Stimulated activated CD8-positive, alpha-beta memory T cell treated with anti-CD3 and anti-CD28 coated beads, Interleukin-15, amount 100 ng/mL, for 4 hours (primary cell): ENCODE measurements at regions not wholly inside any gene's neighbourhood (a gene's known extent, or its start where the extent isn't known, plus 50 kb on each side); places are given as distances from the start of the nearest gene placed in this dataset.

Experiments used
- DNase-seq, 2 donors: peaks; one replicate each; pipeline ENCODE4 v3.0.0-alpha.2; 2020; ENCODE audit warnings: low read depth in 2 of 2

DNA sequence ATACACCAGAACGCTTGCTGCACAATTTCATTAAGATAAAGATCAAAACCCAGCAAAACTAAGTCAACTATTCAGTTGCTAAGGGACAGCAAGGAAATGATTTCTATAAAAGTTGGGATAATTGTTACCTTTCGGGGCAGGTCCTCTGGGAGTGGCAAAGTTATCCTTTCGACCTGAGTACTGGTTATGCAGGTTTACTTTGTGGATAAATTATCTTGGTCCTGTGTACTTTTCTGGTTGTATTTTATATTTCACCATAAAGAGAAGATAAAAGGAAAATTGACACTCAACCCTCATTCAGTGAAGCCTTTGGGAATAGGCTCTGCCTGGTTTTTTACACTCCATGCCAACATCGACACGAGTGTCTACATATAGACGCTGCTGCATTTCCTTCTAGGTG is 146.5 kb downstream of the SYK start:
- DNase-seq = no peak

DNA sequence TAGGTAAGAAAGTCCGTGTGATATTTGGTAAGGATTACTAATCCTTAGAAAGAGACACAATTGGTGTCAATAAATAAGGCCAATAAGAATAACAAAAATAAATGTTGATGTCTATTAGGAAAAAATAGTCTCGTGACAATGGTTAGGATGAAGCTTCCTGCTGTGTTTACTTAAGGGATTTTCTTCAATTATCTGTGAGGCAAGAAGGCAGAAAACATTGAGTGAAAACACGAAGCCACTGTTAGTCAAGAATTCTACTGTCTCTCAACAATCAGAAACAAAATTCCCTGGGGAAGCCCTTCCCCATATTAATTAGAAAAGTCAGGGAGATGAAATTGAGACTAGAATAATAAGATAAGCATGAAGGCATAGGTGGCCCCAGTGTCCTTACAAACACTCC is 149.0 kb downstream of the SYK start:
- no peak for DNase-seq

DNA sequence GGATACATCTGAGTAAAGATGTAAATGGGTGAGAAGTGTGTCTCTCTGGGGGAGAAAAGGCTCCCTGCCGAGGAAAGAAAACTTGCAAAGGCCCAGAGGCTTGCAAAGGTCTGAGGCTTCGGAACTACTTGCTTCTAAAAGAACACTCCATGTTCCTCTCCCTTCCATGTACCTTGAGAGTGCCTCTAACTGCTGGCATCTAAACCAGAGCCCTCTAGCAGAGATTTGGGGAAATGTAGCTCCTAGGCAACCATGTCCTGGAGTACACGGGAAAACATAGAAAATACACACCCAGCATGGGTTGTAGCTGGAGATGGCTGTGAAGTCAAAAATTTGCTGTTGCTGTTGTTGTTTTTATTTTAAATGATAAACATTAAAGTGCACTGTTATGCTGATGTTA is 151.6 kb downstream of the SYK start:
- DNase-seq = no peak

DNA sequence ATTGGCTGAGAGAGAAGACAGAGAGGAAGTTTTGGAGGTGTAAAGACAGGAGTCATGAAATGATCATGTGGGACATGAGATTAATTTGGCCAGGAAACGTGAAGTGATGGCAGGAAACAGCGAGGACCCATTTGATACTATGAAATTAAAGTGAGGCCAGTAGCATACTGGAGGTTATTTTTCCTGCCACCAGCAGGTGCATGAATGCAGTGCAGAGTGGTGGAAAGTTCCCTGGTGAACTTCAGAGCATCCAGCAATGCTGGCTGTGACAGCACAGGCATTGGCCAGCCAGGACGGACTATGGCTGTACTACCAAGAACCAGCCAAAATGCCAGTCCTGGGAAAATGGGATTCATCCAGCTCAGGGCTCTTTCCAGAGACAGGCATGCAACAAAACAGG is 152.2 kb downstream of the SYK start:
- DNase-seq = no peak

DNA sequence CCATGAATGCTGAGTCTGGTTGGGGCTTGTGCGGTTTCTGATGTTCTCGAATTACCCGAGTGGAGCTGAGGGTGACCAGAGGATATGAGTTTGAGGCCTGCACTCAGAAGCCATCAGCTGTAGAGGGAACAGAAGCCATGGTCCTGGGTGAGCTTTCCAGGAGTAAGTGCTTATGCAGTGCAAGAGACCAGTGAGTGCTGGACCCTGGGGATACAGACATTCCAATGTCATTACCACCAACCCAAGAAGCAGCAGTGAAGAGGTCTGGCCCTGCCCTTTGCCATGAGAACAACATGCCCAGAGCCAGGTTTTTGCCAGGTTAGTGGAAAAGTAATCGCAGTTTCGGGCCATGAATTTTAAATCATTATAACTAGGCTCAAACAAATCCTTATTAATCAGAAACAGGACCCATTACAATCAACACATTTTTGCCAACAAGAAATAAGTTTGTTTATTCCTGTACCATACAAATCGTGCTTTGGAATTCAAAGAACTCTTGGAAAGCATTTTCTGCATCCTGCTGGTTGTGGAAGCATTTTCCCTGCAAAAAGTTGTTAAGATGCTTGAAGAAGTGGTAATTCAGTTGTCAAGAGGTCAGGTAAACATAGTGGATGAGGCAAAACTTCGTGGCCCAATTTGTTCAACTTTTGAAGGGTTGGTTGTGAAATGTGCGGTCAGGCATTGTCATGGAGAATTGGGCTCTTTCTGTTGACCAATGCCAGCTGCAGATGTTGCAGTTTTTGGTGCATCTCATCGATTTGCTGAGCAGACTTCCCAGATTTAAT is 154.6 kb downstream of the SYK start:
- DNase-seq = no peak

DNA sequence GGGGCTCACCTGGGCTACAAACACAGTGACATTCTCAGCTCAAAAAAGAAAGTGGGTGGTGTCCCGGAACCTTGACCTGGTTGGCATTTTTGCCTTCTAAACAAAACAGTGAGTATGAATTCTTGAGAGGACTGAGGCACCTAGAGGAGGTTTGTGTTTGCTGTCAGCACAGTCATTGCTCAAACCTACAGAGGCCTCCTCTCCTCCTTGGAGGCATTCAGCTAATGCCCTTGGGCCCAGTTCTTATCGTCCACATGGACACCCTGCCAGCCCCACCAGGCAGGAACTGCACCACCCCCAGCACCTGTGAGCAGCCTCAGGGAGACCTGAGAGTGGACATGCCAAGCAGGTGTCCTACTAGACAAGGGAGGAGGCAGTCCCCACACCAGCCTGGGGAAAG is 156.7 kb downstream of the SYK start:
- no peak for DNase-seq

DNA sequence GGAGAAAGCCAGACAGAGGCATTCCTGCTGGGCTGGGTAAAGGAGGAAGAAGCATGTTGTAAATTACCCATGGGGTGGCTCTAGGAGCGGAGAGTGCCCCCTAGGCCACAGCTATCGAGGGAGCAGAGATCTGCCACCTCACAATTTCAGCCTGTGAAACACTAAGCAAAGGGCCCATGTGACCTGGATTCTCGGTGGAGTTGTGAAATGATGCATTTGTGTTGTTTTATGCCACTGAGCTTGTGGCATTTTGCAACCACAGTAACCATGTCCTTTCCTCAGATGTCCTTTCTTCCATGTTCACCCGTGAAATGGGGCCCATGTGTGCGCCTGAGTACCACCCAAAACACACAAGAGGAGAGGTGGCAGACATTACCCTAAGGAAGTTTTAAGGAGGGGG is 159.3 kb downstream of the SYK start:
- DNase-seq = no peak

DNA sequence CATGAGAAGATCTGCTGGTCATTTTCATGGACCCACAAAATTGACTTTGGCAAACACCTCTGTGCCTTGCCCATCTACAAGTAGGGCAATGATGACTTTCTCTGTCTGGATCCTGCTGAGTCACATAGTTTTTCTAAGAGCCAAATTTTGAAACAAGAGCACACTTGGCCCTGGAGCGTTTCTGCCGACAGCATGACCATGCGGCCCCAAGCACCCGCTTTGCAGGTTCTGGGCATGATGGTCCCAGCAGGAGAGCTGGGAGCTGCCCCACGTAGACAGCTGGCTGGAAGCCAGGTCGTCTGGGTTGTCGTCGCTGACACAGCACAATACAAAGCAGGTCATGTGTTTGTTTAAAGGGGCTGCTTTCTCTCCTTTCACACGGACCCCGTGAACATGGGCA is 159.8 kb downstream of the SYK start:
- DNase-seq = no peak

DNA sequence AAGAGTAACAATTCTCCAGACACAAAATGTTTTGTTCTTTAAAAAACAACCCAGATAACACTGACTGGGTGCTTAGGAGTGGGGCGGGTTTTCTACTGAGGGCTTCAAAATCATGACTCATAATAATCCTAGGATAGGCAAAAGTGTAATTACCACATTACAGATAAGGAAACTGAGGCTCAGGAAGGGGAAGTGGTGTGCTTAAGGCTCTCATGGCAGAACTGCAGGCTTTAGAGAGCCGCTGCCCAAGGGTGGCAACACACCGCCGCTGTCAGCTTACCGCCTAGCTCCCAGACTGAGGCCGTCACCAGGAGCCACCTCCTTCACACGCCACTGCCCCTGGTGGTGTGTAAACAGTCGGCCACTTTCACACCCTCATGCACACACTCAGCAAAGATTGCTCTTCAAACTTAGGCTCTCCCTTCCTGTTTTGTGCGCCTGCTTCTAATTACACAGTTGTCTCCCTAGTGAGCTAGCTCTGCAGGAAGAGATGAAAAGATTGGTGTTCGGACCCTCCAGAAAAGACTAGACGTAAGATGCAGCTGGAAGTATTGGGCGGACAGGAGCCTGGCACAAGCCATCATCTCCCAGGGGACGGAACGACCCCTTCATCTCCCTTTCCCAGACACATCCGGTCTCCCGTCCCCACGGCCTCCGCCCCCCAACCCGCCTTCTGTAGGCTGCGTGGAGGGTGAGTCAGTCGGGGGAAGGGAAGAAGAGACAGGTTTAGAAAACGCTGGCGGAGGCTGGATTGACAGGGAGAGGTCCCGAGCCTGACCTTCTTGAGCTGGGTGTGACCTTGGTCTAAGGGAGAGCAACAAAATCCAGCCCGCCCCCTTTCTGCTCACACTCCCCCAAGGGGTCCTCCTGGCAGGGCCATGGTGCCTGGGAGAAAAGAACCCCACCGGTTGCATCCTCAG is 162.7 kb downstream of the SYK start:
- DNase-seq = no peak

DNA sequence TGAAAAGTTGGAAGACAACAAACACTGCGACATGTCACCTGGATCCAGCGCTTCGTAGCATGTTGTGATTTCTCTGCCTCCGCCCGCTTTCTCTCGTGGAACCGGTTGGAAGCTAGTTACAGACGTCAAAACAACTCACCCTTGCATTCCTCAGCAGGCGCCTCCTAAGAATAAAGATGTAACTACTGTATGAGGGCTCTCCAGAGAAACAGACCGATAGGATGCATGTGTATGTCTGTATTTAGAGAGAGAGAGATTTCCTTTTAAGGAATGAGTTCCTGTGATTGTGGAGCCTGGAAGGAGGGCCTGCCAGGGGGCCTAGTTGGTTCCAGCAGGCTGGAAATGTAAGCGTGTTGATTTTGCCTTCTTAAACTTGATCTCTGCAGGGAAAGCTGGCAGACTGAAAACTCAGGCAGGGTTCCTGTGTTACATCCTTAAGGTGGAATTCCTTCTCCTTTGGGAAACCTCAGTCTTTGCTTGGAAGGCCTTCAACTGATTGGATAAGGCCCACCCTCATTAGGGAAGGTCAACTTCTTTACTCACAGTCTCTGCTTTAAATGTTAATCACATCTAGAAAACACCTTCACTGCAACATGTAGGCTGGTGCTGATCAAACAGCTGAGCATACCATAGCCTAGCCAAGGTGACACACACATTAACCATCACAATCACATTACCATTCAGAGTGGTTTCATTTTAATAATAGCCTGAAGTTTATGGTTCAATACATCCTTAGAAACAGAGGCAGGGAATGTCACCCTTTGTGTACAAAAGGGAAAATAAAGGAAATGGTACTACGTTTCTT is 163.8 kb downstream of the SYK start:
- DNase-seq = no peak

DNA sequence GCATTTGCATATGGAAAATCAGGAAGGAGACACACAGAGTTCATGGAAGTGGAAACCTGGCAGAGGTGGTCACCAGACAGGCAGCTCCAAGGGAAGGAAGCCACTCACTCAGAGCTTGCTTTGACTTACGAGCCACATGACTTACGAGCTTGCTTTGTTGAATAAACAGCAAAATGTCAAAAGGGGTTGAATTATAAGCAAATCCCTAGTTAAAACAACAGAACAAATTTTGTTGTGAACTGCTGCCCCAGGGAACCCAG is 164.3 kb downstream of the SYK start:
- DNase-seq = no peak

DNA sequence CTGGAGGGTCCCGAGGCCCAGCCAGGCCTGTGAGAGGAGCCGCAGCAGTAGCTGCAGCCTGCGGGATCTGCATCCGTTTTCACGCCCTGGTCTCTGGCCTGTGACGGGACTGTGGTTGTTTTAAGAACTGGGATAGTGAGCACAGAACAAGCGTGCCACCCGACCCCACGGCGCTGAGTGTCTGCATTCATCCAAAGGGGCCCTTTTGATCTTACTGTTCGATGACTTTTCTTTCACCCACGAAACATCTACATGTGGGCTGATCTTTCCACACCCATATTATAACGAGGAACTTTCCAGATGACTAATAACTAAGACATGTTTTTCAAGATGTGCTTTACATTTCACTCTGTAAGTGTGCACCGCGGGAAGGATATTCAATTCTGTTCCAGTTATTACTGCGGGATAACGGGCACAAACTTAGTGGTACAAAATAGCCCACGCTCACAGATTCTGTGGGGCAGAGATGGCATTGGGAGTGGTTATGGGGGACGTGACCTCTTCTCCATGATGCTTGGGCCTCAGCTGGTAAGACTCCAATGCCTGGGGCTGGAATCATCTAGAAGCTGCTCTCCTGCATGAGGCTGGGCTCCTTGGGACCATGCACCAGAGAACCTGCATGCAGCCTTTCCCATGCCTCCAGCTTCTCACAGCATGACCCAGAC is 165.0 kb downstream of the SYK start:
- no peak for DNase-seq

DNA sequence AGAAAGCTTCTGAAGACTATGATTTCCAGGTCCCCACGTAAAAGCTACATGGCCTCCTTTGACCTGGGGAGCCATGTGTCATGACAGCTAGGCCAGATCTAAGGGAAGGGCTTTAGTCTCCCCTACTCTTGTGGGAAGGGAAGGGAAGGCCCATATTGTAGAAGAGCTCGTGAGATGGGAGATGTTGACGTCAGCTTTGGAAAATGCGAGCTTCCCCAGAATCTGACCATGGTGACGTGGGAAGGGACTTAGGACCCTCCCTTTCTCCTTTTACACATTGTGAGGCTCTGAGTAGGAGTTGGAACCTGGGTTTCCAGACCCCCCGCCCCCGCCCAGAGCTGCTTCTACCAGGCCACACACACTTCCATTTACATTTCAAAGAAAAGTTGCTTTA is 165.5 kb downstream of the SYK start:
- DNase-seq = no peak

DNA sequence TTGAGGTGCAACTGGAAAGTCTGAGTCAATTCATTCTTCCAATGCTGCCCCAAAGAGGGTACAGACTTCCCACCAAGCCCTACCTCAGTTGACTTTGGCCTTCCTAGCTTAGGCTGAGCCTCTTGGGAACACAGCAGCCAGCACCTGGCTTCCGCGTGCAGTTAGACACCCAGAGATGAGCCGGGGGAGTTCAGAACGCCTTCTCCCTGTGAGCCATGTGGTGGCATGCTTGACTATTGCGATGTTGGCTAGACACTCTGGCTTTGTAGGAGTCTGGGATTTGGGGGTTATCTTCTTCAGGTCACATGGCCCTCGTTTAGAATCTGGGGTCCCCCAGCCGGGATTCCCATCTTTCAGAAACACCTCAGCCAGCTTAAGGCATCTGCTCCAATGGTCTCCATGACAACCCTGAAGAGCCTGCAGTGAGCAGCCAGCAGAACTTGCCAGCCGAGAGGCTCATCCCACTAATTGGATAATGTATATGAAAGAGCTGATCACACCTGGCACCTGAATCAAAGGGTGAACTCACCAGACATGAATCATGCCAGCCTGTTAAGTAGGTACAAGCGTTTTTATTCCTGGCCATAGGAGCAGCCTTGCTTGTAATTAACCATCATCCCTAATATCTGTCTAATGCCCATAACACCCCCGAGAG is 167.5 kb downstream of the SYK start:
- DNase-seq = no peak

DNA sequence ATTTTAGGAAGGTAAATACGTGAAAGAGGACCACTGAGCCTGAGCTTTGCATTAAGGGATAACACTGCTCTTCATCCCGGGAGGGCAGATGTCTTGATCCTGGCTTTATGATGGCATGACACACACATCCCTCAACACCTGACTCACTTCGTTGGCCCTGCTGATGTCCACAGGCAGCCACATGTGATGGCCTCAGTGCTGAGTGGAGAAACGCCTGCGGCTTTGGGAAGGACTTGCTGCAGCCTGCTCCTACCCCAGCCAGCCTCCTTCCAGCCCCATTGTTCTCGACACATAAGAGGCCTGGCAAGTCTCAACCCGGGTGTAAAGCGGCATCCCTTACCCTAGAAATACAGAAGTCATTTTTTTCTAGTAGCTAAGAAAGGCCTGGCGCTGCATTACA is 169.0 kb downstream of the SYK start:
- no peak for DNase-seq

DNA sequence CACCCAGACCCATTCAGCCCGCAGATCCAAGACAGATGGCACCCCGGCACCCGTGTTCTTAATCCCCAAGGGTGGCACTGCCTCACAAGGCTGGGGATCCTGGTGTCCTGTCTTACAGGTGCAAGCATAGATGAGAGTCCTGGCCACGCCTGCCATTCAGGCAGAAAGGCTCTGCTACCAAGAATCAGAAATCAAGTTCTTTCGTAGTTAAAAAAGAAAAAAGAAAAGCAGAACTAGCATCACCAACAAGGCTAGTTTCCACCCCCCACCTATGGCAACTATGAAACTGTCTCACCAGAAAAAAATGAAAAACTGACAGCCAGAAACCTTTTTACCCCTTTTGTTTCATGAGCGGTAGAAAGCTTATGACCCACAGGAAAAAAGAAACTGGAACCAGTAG is 170.4 kb downstream of the SYK start:
- DNase-seq = no peak

DNA sequence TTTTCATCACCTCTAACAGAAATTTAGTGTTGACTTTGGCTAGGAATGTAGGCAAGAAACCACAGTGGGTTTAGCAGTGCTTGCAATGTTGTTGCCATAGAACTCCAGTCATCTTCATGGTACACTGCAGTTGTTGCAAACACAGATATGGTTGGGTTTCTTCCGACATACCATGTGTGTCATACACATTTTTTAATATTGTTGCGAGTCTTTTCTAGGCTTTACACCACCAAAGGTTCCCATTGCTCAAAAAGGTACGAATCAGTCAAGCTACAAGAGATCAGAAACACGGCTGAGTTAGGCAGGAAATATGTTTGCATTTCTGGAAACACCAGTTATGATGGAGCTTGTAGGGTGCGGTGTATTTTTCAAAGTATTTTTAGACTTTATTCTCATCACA is 172.4 kb downstream of the SYK start:
- no peak for DNase-seq

DNA sequence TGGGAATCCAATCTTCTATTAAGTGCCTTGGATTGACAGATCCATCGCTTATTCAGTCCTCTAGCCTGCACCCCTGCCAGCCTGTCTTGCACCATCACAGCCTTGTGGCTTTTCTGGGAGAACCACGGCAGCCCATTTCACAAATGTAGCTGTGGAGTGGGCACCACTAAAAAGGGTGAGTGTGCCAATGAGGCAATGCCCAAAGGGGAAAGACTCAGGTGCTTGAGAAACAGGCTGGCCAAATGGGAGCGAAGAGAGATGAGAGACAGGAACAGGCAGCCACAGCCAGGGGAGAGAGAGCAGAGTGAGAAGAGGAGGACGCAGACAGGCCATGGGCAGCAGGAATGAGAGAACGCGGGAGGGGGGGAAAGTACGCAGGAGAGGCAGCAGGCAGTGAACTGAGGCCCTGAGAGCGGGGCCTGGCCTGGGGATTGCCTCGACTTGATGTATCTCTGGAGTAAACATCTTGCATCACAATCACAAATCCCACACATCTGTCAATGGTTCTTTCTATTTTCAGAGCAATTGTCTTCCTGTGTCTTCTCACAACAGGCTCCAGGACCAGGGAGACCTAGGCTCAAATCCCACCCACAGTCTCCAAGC is 173.1 kb downstream of the SYK start:
- no peak for DNase-seq

DNA sequence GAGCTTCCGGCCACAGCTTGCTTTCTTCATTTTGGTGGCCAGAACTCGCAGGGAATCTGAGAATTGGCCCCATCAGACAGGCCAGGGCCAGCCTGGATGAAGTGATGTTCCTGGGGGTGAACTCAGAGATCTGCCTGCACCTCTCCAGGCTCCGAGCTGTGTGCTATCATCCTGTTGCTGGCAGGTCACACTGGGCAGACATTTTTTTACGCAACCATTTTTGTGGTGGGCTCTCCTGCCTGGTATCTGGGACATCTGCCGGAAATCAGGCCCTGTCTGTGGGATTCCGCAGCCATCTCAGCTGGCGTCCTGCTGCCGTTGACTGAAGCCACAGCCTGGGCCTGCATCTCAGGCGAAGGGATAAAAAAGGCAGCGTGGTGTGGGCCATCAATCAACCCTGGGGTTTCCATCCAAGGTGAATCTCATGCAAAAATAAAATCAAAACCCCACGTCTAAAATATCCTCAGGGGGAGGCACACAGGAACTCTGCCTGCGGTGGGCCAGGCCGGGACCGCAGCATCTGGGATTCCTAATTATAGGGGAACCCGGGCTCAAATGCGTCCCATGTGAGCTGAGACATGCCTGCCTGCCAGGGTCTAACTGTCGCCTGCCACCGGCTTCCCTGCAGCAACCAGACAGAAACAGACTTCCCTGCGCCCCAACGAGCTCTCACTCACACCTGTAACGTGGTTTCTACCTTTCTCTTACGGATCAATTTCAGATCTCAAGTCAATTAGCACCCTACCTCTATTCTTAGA is 174.3 kb downstream of the SYK start:
- no peak for DNase-seq

DNA sequence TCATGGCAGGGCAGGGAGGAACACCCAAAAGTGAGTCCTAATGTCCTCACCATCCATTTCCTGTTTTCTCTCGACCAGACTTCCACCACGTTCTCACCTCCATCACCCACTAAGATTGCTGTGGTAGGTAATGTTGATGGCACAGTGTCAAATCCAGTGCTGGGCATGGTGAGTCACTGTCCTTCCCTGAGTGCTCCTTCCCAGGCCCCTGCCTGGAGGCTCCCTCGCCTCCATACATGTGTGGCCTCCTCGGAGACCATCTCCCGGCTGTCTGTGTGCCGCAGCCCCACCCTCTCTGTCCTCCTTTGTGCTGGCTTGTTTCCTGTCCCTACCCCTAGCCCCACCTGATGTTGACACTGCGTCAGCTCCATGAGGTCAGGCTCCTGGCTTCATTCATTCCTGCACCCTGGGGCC is 177.5 kb downstream of the SYK start:
- no peak for DNase-seq
